ENCODE measurements at regions not wholly inside any gene's neighbourhood (a gene's known extent, or its start where the extent isn't known, plus 50 kb on each side); places are given as distances from the start of the nearest gene placed in this dataset.

GRCh38 chr3:95334461-95334860 lies 1271.6 kb downstream of the NSUN3 start:
- TF ChIP-seq CTCF (IDR thresholded peaks at IDR 0.05; ENCODE audit: insufficient read depth, low read depth, low read length) (no peak), EZH2 (IDR thresholded peaks at IDR 0.05; ENCODE audit: insufficient read depth, low read length) (no peak)

Measured in astrocyte (in vitro differentiated cells and primary cell).